CD14-positive monocyte (primary cell): ENCODE measurements at regions not wholly inside any gene's neighbourhood (a gene's known extent, or its start where the extent isn't known, plus 50 kb on each side); places are given as distances from the start of the nearest gene placed in this dataset.

Experiments used
- DNase-seq, 3 donors: peaks; one replicate each; pipeline ENCODE4 v3.0.0-alpha.2; 2011 to 2022
- H2AFZ ChIP-seq: 2 replicates; pipeline ENCODE4 v1.6.0; 2012; ENCODE audit warnings: mild to moderate bottlenecking, low read depth, low read length, inconsistent platforms; ENCODE audit not compliant: insufficient read depth, poor library complexity, severe bottlenecking
- H3K27ac ChIP-seq, 2 donors: 1 replicate in 1 of 2; 2 replicates in 1 of 2; pipeline ENCODE4 v1.5.1; 2012 to 2013; ENCODE audit warnings: low read length in 2 of 2, control low read depth in 1 of 2, inconsistent platforms in 1 of 2, low read depth in 1 of 2, mild to moderate bottlenecking in 1 of 2
- H3K27me3 ChIP-seq, 2 donors: one replicate each; pipeline versions ENCODE4 v1.6.0 to v1.6.1; 2011 to 2013; ENCODE audit warnings: low read length in 2 of 2; ENCODE audit not compliant: control insufficient read depth in 2 of 2, insufficient read depth in 2 of 2
- H3K36me3 ChIP-seq, 2 donors: replicated peaks in 1 of 2; 1 replicate in 1 of 2; 2 replicates in 1 of 2; pipeline versions ENCODE4 v1.5.1 to v1.6.1; 2012 to 2013; ENCODE audit warnings: low read length in 2 of 2, control low read depth in 1 of 2, inconsistent platforms in 1 of 2, mild to moderate bottlenecking in 1 of 2; ENCODE audit not compliant: insufficient read depth in 2 of 2, control insufficient read depth in 1 of 2
- H3K4me1 ChIP-seq, 2 donors: 1 replicate in 1 of 2; 2 replicates in 1 of 2; pipeline versions ENCODE4 v1.5.1 to v1.6.1; 2012 to 2013; ENCODE audit warnings: low read length in 2 of 2, control low read depth in 1 of 2, inconsistent platforms in 1 of 2, mild to moderate bottlenecking in 1 of 2, moderate library complexity in 1 of 2; ENCODE audit not compliant: insufficient read depth in 2 of 2, control insufficient read depth in 1 of 2
- H3K4me2 ChIP-seq: replicated peaks from 2 replicates; pipeline ENCODE3; 2012; ENCODE audit warnings: low read length, moderate library complexity, mild to moderate bottlenecking; ENCODE audit not compliant: poor library complexity, severe bottlenecking; ENCODE audit errors: extremely low read depth
- H3K4me3 ChIP-seq, 3 experiments: fragments of 200-600 bp in 1 of 3; sonication (generic) in 1 of 3; replicated peaks in 1 of 3; 1 replicate in 2 of 3; 2 replicates in 1 of 3; pipeline ENCODE4 v1.5.1; 2011 to 2013; ENCODE audit warnings: low read length in 3 of 3, mild to moderate bottlenecking in 3 of 3, control low read depth in 2 of 3, low read depth in 2 of 3, inconsistent platforms in 1 of 3, moderate library complexity in 1 of 3
- H3K79me2 ChIP-seq: 2 replicates; pipeline ENCODE4 v1.6.0; 2012; ENCODE audit warnings: mild to moderate bottlenecking, control low read depth, inconsistent platforms, low read length, moderate library complexity; ENCODE audit not compliant: insufficient read depth
- H3K9ac ChIP-seq: 2 replicates; pipeline ENCODE4 v1.6.0; 2017; ENCODE audit warnings: low read length, mild to moderate bottlenecking; ENCODE audit not compliant: insufficient read depth, poor library complexity, severe bottlenecking
- H3K9me3 ChIP-seq, 2 donors: replicated peaks in 1 of 2; 1 replicate in 1 of 2; 2 replicates in 1 of 2; pipeline versions ENCODE4 v1.5.1 to v1.6.1; 2012 to 2013; ENCODE audit warnings: low read length in 2 of 2, control low read depth in 1 of 2; ENCODE audit not compliant: control insufficient read depth in 1 of 2, insufficient read depth in 1 of 2
- H4K20me1 ChIP-seq: 2 replicates; pipeline ENCODE4 v1.6.0; 2012; ENCODE audit warnings: mild to moderate bottlenecking, low read length, control low read depth, moderate library complexity; ENCODE audit not compliant: insufficient read depth
- H3K27ac Mint-ChIP-seq, 7 donors: one replicate each; pipeline ENCODE4 v1.8.0; 2020; ENCODE audit warnings: mild to moderate bottlenecking in 7 of 7, mixed read lengths in 7 of 7, moderate library complexity in 6 of 7, inconsistent platforms in 2 of 7
- H3K27me3 Mint-ChIP-seq, 3 donors: one replicate each; pipeline ENCODE4 v1.8.0; 2021 to 2022; ENCODE audit warnings: low read depth in 3 of 3, mild to moderate bottlenecking in 3 of 3, mixed read lengths in 3 of 3, moderate library complexity in 3 of 3, inconsistent platforms in 1 of 3
- H3K36me3 Mint-ChIP-seq, 2 donors: one replicate each; pipeline ENCODE4 v1.8.0; 2020; ENCODE audit warnings: mixed read lengths in 2 of 2, inconsistent platforms in 1 of 2, mild to moderate bottlenecking in 1 of 2
- H3K4me1 Mint-ChIP-seq: one replicate; pipeline ENCODE4 v1.8.0; 2020; ENCODE audit warnings: mild to moderate bottlenecking, mixed read lengths
- H3K4me3 Mint-ChIP-seq, 2 donors: one replicate each; pipeline ENCODE4 v1.8.0; 2020; ENCODE audit warnings: mild to moderate bottlenecking in 2 of 2, mixed read lengths in 2 of 2, moderate library complexity in 1 of 2
- H3K9me3 Mint-ChIP-seq, 7 donors: one replicate each; pipeline ENCODE4 v1.8.0; 2020 to 2022; ENCODE audit warnings: mixed read lengths in 7 of 7, mild to moderate bottlenecking in 6 of 7, moderate library complexity in 6 of 7, inconsistent platforms in 2 of 7
- WGBS: methylation state at CpG from one replicate; pipeline ENCODE4 v1.1.5; 2013; ENCODE audit warnings: missing lambda C conversion rate; ENCODE audit not compliant: insufficient coverage; 5-methylcytosine and 5-hydroxymethylcytosine counted together
- intact Hi-C, 2 donors: fragments of 100-400 bp; cut with micrococcal nuclease; formaldehyde crosslinking; loops; one replicate each; pipeline versions ENCODE4 v1.15.0 to v1.15.1; 2023
- TF ChIP-seq, protein P1 (sequence below): fragments of 200-600 bp; IDR thresholded peaks from one replicate; pipeline ENCODE4 v1.8.0; 2022; ENCODE audit warnings: antibody characterized with exemption, mild to moderate bottlenecking

DNA sequence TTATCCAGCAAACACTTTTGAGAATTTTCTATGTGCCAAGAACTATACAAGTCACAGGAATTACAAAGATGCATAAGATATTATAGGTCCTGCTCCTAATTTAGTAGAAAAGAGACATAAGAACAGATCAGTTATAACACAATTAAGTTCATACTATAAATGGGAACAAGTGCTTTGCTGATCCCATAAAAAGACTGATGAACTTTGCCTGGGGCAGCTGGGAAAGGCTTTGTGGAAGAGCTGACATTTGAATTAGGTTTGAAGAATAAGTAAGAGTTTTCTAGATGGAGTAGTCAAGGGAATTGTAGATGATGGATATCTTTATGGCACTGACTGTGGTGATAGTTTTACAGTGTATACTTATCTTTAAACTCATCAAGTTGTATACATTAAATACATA lies 76.5 kb downstream of the VCAM1 start:
- Mint-ChIP-seq H3K4me1 (peaks cover 2% of the 10 kb centered on the region), H3K27me3 (peaks cover 0 to 1% (median 0%) of the 10 kb centered on the region in 3 donors), H3K9me3 (peaks cover 2 to 10% (median 6%) of the 10 kb centered on the region in 7 donors), H3K36me3 (no peaks in the 10 kb centered on the region), H3K4me3 (no peak overlapping the region), H3K27ac (no peak overlapping the region)
- TF ChIP-seq, protein P1, sequence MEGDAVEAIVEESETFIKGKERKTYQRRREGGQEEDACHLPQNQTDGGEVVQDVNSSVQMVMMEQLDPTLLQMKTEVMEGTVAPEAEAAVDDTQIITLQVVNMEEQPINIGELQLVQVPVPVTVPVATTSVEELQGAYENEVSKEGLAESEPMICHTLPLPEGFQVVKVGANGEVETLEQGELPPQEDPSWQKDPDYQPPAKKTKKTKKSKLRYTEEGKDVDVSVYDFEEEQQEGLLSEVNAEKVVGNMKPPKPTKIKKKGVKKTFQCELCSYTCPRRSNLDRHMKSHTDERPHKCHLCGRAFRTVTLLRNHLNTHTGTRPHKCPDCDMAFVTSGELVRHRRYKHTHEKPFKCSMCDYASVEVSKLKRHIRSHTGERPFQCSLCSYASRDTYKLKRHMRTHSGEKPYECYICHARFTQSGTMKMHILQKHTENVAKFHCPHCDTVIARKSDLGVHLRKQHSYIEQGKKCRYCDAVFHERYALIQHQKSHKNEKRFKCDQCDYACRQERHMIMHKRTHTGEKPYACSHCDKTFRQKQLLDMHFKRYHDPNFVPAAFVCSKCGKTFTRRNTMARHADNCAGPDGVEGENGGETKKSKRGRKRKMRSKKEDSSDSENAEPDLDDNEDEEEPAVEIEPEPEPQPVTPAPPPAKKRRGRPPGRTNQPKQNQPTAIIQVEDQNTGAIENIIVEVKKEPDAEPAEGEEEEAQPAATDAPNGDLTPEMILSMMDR = no peak
- no peak overlapping the region for H3K27ac ChIP-seq
- no peak overlapping the region for H3K4me3 ChIP-seq
- H3K9ac ChIP-seq = no peak overlapping the region
- no peak overlapping the region for H2AFZ ChIP-seq
- no peaks in the 10 kb centered on the region for H3K79me2 ChIP-seq
- no peak overlapping the region for H3K4me2 ChIP-seq
- intact Hi-C loops = no loop called here
- no peaks in the 10 kb centered on the region for H3K4me1 ChIP-seq
- no peaks in the 10 kb centered on the region for H3K36me3 ChIP-seq
- no peaks in the 10 kb centered on the region for H3K27me3 ChIP-seq
- H4K20me1 ChIP-seq = no peaks in the 10 kb centered on the region
- DNase-seq = no peak
- H3K9me3 ChIP-seq = peaks cover 2 to 4% of the 10 kb centered on the region in 2 donors

DNA sequence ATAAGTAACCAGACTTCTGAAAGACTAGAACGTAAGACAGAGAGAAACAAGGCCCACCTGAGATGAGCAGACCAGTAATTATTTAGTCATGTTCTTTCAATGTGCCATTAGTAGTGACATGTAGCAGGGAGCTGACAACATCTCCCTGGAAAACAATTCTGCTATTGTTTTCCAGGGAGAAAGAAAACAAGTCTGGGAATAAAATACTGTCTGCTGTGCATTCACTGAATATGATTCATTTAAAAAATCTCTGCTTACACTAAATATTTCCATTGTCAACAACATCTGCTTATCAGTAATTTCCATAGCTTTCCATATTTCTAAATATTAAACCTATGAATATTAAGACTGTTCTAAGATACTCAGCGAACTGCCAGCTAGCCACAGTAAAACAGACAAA lies 80.0 kb downstream of the VCAM1 start:
- Histone ChIP-seq H3K79me2 (no peaks in the 10 kb centered on the region), H3K9ac (no peak overlapping the region), H3K9me3 (peaks cover 4 to 5% of the 10 kb centered on the region in 2 donors), H3K4me1 (no peaks in the 10 kb centered on the region), H3K36me3 (no peaks in the 10 kb centered on the region), H3K4me3 (no peak overlapping the region), H3K27me3 (no peaks in the 10 kb centered on the region), H2AFZ (no peak overlapping the region), H3K4me2 (no peak overlapping the region), H3K27ac (no peak overlapping the region), H4K20me1 (no peaks in the 10 kb centered on the region)
- Mint-ChIP-seq H3K36me3 (no peaks in the 10 kb centered on the region), H3K9me3 (peaks cover 4 to 18% (median 6%) of the 10 kb centered on the region in 7 donors), H3K27ac (no peak overlapping the region), H3K4me1 (no peaks in the 10 kb centered on the region), H3K4me3 (no peak overlapping the region), H3K27me3 (peaks cover 0 to 4% (median 0%) of the 10 kb centered on the region in 3 donors)
- DNase-seq = no peak
- WGBS = 71% methylated on average over 1 of the region's 2 CpGs
- intact Hi-C loops = no loop called here
- TF ChIP-seq, protein P1 = no peak
